ENCODE measurements at regions not wholly inside any gene's neighbourhood (a gene's known extent, or its start where the extent isn't known, plus 50 kb on each side); places are given as distances from the start of the nearest gene placed in this dataset.

GRCh38 chr5:36392186-36392585, 90.5 kb upstream of the RANBP3L start:
- Histone ChIP-seq H3K36me3 (ENCODE audit: insufficient read depth, low read length) (no peaks in the 10 kb centered on the region), H3K4me1 (ENCODE audit: insufficient read depth, low read length) (no peaks in the 10 kb centered on the region), H3K4me3 (ENCODE audit: low read depth in 1 of 2, low read length in 2 of 2) (no peak overlapping the region), H3K27ac (ENCODE audit: low read length) (no peak overlapping the region), H3K27me3 (ENCODE audit: insufficient read depth, low read length, poor library complexity) (peaks cover 26% of the 10 kb centered on the region), H3K9ac (ENCODE audit: low read depth, low read length) (no peak overlapping the region), H4K20me1 (ENCODE audit: insufficient read depth, low read length) (no peaks in the 10 kb centered on the region), H3K79me2 (ENCODE audit: insufficient read depth, low read length) (no peaks in the 10 kb centered on the region), H3K9me3 (ENCODE audit: insufficient read depth, low read length, severe bottlenecking) (no peaks in the 10 kb centered on the region), H3K4me2 (ENCODE audit: insufficient read depth, low read length) (no peak overlapping the region), H2AFZ (ENCODE audit: low read depth, low read length) (no peak overlapping the region)
- no peak for DNase-seq
- no peak for TF ChIP-seq EZH2 (IDR thresholded peaks at IDR 0.05; ENCODE audit: borderline replicate concordance, low read depth, low read length, severe bottlenecking)
- TF ChIP-seq, protein P1, sequence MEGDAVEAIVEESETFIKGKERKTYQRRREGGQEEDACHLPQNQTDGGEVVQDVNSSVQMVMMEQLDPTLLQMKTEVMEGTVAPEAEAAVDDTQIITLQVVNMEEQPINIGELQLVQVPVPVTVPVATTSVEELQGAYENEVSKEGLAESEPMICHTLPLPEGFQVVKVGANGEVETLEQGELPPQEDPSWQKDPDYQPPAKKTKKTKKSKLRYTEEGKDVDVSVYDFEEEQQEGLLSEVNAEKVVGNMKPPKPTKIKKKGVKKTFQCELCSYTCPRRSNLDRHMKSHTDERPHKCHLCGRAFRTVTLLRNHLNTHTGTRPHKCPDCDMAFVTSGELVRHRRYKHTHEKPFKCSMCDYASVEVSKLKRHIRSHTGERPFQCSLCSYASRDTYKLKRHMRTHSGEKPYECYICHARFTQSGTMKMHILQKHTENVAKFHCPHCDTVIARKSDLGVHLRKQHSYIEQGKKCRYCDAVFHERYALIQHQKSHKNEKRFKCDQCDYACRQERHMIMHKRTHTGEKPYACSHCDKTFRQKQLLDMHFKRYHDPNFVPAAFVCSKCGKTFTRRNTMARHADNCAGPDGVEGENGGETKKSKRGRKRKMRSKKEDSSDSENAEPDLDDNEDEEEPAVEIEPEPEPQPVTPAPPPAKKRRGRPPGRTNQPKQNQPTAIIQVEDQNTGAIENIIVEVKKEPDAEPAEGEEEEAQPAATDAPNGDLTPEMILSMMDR (IDR thresholded peaks at IDR 0.05; ENCODE audit: borderline replicate concordance, extremely low read depth, low read length, poor library complexity, severe bottlenecking), result no peak
- ATAC-seq (ENCODE audit: insufficient read depth, low read depth), result no peak

DNA sequence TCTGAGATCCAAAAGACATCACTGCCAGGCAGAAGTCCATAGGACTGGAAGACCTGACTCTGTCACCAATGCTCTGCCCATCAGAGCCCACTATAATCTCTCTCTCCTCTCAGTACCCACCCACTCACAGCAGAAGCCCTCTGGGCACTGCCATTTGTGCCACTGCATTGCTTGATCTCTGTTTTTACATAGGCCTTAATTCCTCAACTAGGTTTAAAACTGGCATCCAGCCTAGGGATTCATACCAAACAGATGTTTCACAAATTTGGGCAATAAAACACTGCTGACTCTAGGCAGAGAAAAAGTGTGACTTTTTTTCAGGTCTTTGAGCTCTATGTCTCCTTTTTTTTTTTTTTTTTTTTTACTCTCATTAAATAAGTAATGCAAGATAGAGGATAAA, 91.1 kb upstream of the RANBP3L start:
- Histone ChIP-seq H3K4me2 (ENCODE audit: insufficient read depth, low read length) (no peak overlapping the region), H3K4me3 (ENCODE audit: low read depth in 1 of 2, low read length in 2 of 2) (no peak overlapping the region), H3K9me3 (ENCODE audit: insufficient read depth, low read length, severe bottlenecking) (no peaks in the 10 kb centered on the region), H4K20me1 (ENCODE audit: insufficient read depth, low read length) (no peaks in the 10 kb centered on the region), H3K79me2 (ENCODE audit: insufficient read depth, low read length) (no peaks in the 10 kb centered on the region), H3K9ac (ENCODE audit: low read depth, low read length) (no peak overlapping the region), H3K27ac (ENCODE audit: low read length) (no peak overlapping the region), H2AFZ (ENCODE audit: low read depth, low read length) (no peak overlapping the region), H3K4me1 (ENCODE audit: insufficient read depth, low read length) (no peaks in the 10 kb centered on the region), H3K36me3 (ENCODE audit: insufficient read depth, low read length) (no peaks in the 10 kb centered on the region), H3K27me3 (ENCODE audit: insufficient read depth, low read length, poor library complexity) (peaks cover 24% of the 10 kb centered on the region)
- TF ChIP-seq EZH2 (IDR thresholded peaks at IDR 0.05; ENCODE audit: borderline replicate concordance, low read depth, low read length, severe bottlenecking), result no peak
- TF ChIP-seq, protein P1 (IDR thresholded peaks at IDR 0.05; ENCODE audit: borderline replicate concordance, extremely low read depth, low read length, poor library complexity, severe bottlenecking), result no peak
- DNase-seq, result no peak
- no peak for ATAC-seq (ENCODE audit: insufficient read depth, low read depth)

GRCh38 chr5:36393656-36394428, 92.1 kb upstream of the RANBP3L start:
- Histone ChIP-seq H3K27ac (ENCODE audit: low read length) (no peak overlapping the region), H2AFZ (ENCODE audit: low read depth, low read length) (no peak overlapping the region), H3K4me2 (ENCODE audit: insufficient read depth, low read length) (no peak overlapping the region)

More at GRCh38 chr5:36393656-36394428, 92.1 kb upstream of the RANBP3L start:
- H4K20me1 ChIP-seq (ENCODE audit: insufficient read depth, low read length), result no peaks in the 10 kb centered on the region
- no peaks in the 10 kb centered on the region for H3K4me1 ChIP-seq (ENCODE audit: insufficient read depth, low read length)
- TF ChIP-seq, protein P1 (IDR thresholded peaks at IDR 0.05; ENCODE audit: borderline replicate concordance, extremely low read depth, low read length, poor library complexity, severe bottlenecking), result no peak
- no peak for TF ChIP-seq EZH2 (IDR thresholded peaks at IDR 0.05; ENCODE audit: borderline replicate concordance, low read depth, low read length, severe bottlenecking)
- ATAC-seq (ENCODE audit: insufficient read depth, low read depth), result no peak
- no peaks in the 10 kb centered on the region for H3K79me2 ChIP-seq (ENCODE audit: insufficient read depth, low read length)
- H3K27me3 ChIP-seq (ENCODE audit: insufficient read depth, low read length, poor library complexity), result peaks cover 24% of the 10 kb centered on the region
- no peaks in the 10 kb centered on the region for H3K36me3 ChIP-seq (ENCODE audit: insufficient read depth, low read length)
- no peak overlapping the region for H3K9ac ChIP-seq (ENCODE audit: low read depth, low read length)
- H3K9me3 ChIP-seq (ENCODE audit: insufficient read depth, low read length, severe bottlenecking), result no peaks in the 10 kb centered on the region
- no peak for DNase-seq
- H3K4me3 ChIP-seq (ENCODE audit: low read depth in 1 of 2, low read length in 2 of 2), result no peak overlapping the region
